PC-3 (cell line): ENCODE measurements at regions not wholly inside any gene's neighbourhood (a gene's known extent, or its start where the extent isn't known, plus 50 kb on each side); places are given as distances from the start of the nearest gene placed in this dataset.
"Not testable (repeated sequence)": the region's sequence is repeated elsewhere in the genome, so short reads cannot be mapped to it uniquely, and the experiment has no call there.

Source experiments
- ATAC-seq: fragments of 200-7000 bp; cut with Tn5 transposase; 2 replicates; pipeline ENCODE4 v1.9.1; 2020; ENCODE audit warnings: mild to moderate bottlenecking, moderate library complexity
- BruUV-seq: library from RNA; stranded (reverse); fragments of 400-500 nt; replicated peaks from 2 replicates; lab custom pipeline; 2021; lab: Mats Ljungman, UMichigan
- CTCF ChIA-PET: fragments of 300-600 bp; sonication (Branson Sonifier 250); formaldehyde crosslinking; loops from one replicate; lab custom pipeline; 2022; ENCODE audit warnings: antibody characterized with exemption; lab: Charles Lee
- POLR2A ChIA-PET: fragments of 300-600 bp; sonication (Branson Sonifier 250); formaldehyde crosslinking; loops from one replicate; lab custom pipeline; 2022; ENCODE audit warnings: antibody characterized with exemption; ENCODE audit not compliant: unreplicated experiment; lab: Charles Lee
- DNase-seq: peaks from one replicate; pipeline ENCODE4 v3.0.0-alpha.2; 2015
- H2AFZ ChIP-seq: fragments of 300-600 bp; sonication (generic); 2 replicates; pipeline ENCODE4 v1.6.0; 2016; ENCODE audit warnings: antibody characterized with exemption, low read length
- H3F3A ChIP-seq: fragments of 300-600 bp; sonication (generic); one replicate; pipeline ENCODE4 v1.6.0; 2017; ENCODE audit warnings: antibody characterized with exemption, low read length, control low read depth, mild to moderate bottlenecking; ENCODE audit not compliant: unreplicated experiment
- H3K27ac ChIP-seq: fragments of 300-600 bp; sonication (generic); 2 replicates; pipeline ENCODE4 v1.5.1; 2016; ENCODE audit warnings: mild to moderate bottlenecking, low read length
- H3K27me3 ChIP-seq: fragments of 300-600 bp; sonication (generic); 2 replicates; pipeline ENCODE4 v1.6.1; 2016; ENCODE audit warnings: low read length, mixed read lengths
- H3K36me3 ChIP-seq: fragments of 300-600 bp; sonication (generic); 2 replicates; pipeline ENCODE4 v1.6.1; 2016; ENCODE audit warnings: low read depth, mixed run types, low read length, mixed read lengths
- H3K4me1 ChIP-seq: fragments of 300-600 bp; sonication (generic); 2 replicates; pipeline ENCODE4 v1.5.1; 2016; ENCODE audit warnings: low read length; ENCODE audit not compliant: insufficient read depth
- H3K4me2 ChIP-seq: fragments of 300-600 bp; sonication (generic); 2 replicates; pipeline ENCODE4 v1.6.0; 2016; ENCODE audit warnings: low read length
- H3K4me3 ChIP-seq: fragments of 300-600 bp; sonication (generic); 2 replicates; pipeline ENCODE4 v1.5.1; 2016; ENCODE audit warnings: mild to moderate bottlenecking, low read length, mixed read lengths
- H3K79me2 ChIP-seq: fragments of 300-600 bp; sonication (generic); 2 replicates; pipeline ENCODE4 v1.6.1; 2017; ENCODE audit warnings: low read length, mixed read lengths
- H3K9ac ChIP-seq: fragments of 300-600 bp; sonication (generic); 2 replicates; pipeline ENCODE4 v1.6.0; 2016; ENCODE audit warnings: mild to moderate bottlenecking, low read length
- H3K9me2 ChIP-seq: fragments of 300-600 bp; sonication (generic); replicated peaks from 2 replicates; pipeline ENCODE4 v1.6.1; 2016; ENCODE audit warnings: mixed run types, low read length, mixed read lengths
- H3K9me3 ChIP-seq: fragments of 300-600 bp; sonication (generic); 2 replicates; pipeline ENCODE4 v1.6.1; 2016; ENCODE audit warnings: low read length, mixed read lengths
- H4K20me1 ChIP-seq: fragments of 300-600 bp; sonication (generic); 2 replicates; pipeline ENCODE4 v1.6.1; 2016; ENCODE audit warnings: low read length, mixed read lengths
- EZH2 ChIP-seq: fragments of 300-600 bp; sonication (generic); IDR thresholded peaks from one replicate; pipeline ENCODE4 v1.6.1; 2017; ENCODE audit warnings: antibody characterized with exemption, mild to moderate bottlenecking, low read length; ENCODE audit not compliant: unreplicated experiment
- EZH2phosphoT487 ChIP-seq: fragments of 300-600 bp; sonication (generic); IDR thresholded peaks from 2 replicates; pipeline ENCODE4 v1.6.1; 2018; ENCODE audit warnings: mild to moderate bottlenecking, antibody characterized with exemption, low read length, borderline replicate concordance
- intact Hi-C: fragments of 100-400 bp; cut with micrococcal nuclease; formaldehyde crosslinking; loops from 2 replicates; pipeline ENCODE4 v1.9.0; 2023
- TF ChIP-seq, protein P1 (sequence below): fragments of 300-600 bp; sonication (generic); conservative IDR thresholded peaks from 2 replicates; pipeline ENCODE4 v1.5.1; 2017; ENCODE audit warnings: antibody characterized with exemption, low read depth, mild to moderate bottlenecking, low read length

- no peak overlapping the region for H2AFZ ChIP-seq
- DNase-seq (no peak), ATAC-seq (no peak)
- intact Hi-C loops, result no loop called here
- TF ChIP-seq EZH2phosphoT487 (no peak), EZH2 (no peak)
- TF ChIP-seq, protein P1, sequence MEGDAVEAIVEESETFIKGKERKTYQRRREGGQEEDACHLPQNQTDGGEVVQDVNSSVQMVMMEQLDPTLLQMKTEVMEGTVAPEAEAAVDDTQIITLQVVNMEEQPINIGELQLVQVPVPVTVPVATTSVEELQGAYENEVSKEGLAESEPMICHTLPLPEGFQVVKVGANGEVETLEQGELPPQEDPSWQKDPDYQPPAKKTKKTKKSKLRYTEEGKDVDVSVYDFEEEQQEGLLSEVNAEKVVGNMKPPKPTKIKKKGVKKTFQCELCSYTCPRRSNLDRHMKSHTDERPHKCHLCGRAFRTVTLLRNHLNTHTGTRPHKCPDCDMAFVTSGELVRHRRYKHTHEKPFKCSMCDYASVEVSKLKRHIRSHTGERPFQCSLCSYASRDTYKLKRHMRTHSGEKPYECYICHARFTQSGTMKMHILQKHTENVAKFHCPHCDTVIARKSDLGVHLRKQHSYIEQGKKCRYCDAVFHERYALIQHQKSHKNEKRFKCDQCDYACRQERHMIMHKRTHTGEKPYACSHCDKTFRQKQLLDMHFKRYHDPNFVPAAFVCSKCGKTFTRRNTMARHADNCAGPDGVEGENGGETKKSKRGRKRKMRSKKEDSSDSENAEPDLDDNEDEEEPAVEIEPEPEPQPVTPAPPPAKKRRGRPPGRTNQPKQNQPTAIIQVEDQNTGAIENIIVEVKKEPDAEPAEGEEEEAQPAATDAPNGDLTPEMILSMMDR, result no peak
- no peak overlapping the region for H3K4me3 ChIP-seq
- no peaks in the 10 kb centered on the region for H3K36me3 ChIP-seq
- BruUV-seq, result no TSS peak
- H3K79me2 ChIP-seq, result no peaks in the 10 kb centered on the region
- H3K4me2 ChIP-seq, result no peak overlapping the region
- no peaks in the 10 kb centered on the region for H3F3A ChIP-seq
- no peaks in the 10 kb centered on the region for H4K20me1 ChIP-seq
- no peaks in the 10 kb centered on the region for H3K27me3 ChIP-seq
- H3K9me2 ChIP-seq, result no peaks in the 10 kb centered on the region
- no peak overlapping the region for H3K9ac ChIP-seq
- ChIA-PET CTCF (no interaction called here), POLR2A (no interaction called here)
- H3K9me3 ChIP-seq, result no peaks in the 10 kb centered on the region
- H3K27ac ChIP-seq, result no peak overlapping the region
- H3K4me1 ChIP-seq, result no peaks in the 10 kb centered on the region
Observed at GRCh38 chr9:88628811-88629210, 93.8 kb downstream of the NXNL2 start.

DNA sequence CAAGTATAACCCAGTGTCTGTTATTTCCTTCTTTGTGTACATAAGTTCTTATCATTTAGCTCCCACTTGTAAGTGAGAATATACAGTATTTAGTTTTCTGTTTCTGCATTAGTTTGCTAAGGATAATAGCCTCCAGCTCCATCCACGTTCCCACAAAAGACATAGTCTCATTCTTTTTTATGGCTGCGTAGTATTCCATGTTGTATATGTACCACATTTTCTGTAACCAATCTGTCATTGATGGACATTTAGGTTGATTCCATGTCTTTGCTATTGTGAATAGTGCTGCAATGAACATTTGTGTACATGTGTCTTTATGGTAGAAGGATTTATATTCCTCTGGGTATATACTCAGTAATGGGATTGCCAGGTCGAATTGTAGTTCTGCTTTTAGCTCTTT, 95.6 kb downstream of the NXNL2 start:
- DNase-seq, H2AFZ ChIP-seq, H3K27ac ChIP-seq, H3K4me3 ChIP-seq, BruUV-seq, H3K9me3 ChIP-seq, H3K4me2 ChIP-seq, CTCF ChIA-PET, H4K20me1 ChIP-seq, intact Hi-C loops, H3K79me2 ChIP-seq, H3K27me3 ChIP-seq, H3K36me3 ChIP-seq, H3K9me2 ChIP-seq, POLR2A ChIA-PET, H3K9ac ChIP-seq, H3F3A ChIP-seq, H3K4me1 ChIP-seq, ATAC-seq: not testable (repeated sequence)

DNA sequence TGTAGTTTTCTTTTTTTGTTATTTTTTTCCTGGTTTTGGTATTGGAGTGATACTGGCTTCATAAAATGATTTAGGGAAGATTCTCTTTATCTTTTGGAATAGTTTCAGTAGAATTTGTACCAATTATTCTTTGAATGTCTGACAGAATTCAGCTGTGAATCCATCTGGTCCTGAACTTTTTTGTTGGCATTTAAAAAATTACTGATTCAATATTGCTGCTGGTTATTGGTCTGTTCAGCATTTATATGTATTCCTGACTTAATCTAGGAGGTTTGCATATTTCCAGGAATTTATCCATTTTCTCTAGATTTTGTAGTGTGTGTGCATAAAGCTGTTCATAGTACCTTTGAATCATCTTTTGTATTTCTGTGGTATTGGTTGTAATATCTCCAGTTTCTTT, 100.2 kb downstream of the NXNL2 start:
- Histone ChIP-seq H4K20me1 (no peaks in the 10 kb centered on the region), H2AFZ (no peak overlapping the region), H3K4me2 (no peak overlapping the region), H3K9ac (no peak overlapping the region), H3K79me2 (no peaks in the 10 kb centered on the region), H3K9me2 (no peaks in the 10 kb centered on the region), H3K4me3 (no peak overlapping the region), H3K27ac (no peak overlapping the region), H3K4me1 (no peaks in the 10 kb centered on the region), H3F3A (no peaks in the 10 kb centered on the region), H3K36me3 (no peaks in the 10 kb centered on the region), H3K27me3 (no peaks in the 10 kb centered on the region), H3K9me3 (no peaks in the 10 kb centered on the region)
- intact Hi-C loops, result no loop called here
- CTCF ChIA-PET, result no interaction called here
- TF ChIP-seq EZH2, result no peak
- TF ChIP-seq EZH2phosphoT487, result no peak
- TF ChIP-seq, protein P1, result no peak
- POLR2A ChIA-PET, result no interaction called here
- no peak for ATAC-seq
- no peak for DNase-seq
- no TSS peak for BruUV-seq
